Activated CD4-positive, alpha-beta T cell treated with anti-CD3 and anti-CD28 coated beads for 4 hours (primary cell): ENCODE measurements at regions not wholly inside any gene's neighbourhood (a gene's known extent, or its start where the extent isn't known, plus 50 kb on each side); places are given as distances from the start of the nearest gene placed in this dataset.
"Not testable (repeated sequence)": the region's sequence is repeated elsewhere in the genome, so short reads cannot be mapped to it uniquely, and the experiment has no call there.

Experiments used
- DNase-seq, 2 donors: peaks; one replicate each; pipeline ENCODE4 v3.0.0-alpha.2; 2020

DNA sequence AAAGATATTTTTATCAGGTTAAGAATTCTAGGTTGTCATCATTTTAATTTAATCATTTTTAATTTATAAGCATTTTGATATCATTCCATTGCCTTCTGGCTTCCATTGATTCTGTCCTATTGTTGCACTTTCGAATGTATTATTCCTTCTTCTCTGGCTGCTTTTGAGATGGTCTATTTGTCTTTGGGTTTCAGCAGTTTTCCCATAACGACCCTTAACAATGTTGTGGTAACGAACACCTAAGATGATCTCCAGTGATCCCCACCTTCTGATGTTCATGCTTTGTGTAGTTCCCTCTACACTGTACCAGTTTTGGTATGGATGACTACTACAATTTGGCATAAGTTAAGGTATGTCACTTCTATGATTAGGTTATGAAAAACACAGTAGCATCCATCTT, 59.9 kb downstream of the MINAR1 start:
- no peak for DNase-seq

DNA sequence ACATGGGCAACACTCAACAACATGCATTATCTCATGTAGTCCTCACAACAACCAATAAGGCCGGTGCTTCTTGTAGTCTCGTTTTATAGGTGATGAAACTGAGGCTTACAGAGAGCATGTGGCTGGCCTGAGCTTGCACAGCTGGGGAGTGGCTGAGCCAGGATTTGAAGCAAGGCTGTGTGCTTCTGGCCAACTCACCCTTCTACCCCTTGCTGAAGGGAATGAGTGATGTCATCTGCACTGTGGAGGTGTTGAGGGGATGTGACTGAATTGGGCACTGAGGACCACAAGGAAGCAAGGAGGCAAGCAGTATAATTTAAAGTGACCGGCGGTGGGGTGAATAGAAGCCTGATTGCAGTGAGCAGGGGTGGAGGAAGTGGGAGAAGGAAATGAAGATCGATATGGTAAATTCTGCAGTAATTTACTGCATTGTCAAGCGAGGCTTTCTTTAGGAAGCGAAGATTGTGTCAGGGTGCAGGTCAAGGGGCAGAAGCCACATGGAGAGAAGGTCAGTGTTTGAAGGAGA, 62.3 kb downstream of the MINAR1 start:
- no peak for DNase-seq

DNA sequence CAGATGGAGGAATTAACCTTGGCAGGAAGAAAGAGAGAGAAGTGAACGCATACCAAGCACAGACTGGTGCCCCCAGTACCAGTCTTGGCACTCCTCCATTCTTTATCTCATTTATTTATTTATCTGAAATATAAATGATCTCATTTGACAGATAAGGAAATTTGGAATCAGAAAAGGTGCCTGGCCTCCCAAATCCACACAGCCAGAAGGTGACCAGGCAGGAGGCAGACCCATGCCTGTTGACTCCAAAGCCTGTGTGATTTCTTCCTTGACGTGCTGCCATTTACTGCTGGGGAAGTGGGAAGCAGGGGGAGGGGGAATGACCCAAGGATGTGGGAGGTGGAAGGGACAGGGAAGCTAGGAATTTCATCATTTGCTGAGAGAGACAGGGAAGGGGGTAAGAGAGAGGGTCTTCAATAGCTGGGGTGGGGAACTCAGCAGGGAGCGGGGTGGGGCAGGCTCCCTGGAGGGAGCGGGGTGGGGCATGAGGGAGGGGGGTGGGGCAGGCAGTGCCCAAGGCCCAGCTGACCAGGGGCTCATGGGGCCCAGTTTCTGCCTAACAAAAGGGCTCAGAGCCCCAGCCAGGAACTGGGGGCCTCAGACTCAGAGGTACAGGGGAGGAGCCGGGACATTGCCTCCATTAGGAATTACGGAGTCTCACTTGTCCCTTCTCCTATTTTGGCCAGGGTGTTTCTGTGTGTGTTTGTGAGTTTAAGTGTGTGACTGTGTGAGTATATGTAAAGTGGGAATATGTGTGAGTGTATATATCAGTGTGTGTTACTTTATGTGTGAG, 63.0 kb downstream of the MINAR1 start:
- no peak for DNase-seq

DNA sequence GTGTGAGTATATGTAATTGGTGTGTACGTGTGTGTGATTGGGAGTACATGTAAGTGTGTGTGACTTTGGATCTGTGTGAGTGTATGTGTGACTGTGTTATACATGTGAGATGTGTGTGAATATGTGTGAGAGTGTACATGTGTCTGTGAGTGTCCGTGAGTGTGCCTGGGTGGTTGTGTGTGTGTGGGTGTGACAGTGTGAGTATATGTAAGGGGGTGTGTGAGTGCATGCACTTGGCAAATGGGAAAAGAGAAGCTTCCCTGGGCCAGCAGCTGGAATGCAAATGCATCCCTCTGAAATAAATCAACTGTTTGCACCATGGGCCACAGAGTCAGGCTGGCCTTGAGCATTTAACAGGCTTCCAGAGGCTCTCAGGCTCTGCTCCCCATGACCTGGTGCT, 63.6 kb downstream of the MINAR1 start:
- DNase-seq = no peak

DNA sequence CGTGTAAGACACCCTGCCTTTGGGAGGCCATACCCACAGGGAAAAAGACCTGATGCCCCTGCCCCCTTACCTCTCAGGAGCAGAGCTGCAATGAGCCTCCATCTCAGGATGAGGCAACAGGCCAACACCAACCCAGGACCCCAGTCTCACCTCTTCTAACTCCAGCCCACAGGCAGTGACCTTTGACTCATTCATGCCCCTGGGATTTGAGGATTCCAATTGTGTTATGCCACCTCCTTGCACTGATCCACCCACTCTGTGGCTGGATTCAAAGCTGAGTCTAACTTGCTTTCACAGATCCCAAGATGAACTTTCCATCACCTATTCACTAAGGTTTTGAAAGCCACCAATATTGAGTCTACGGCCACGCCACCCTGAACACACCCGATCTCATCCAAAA, 64.7 kb downstream of the MINAR1 start:
- DNase-seq = no peak

DNA sequence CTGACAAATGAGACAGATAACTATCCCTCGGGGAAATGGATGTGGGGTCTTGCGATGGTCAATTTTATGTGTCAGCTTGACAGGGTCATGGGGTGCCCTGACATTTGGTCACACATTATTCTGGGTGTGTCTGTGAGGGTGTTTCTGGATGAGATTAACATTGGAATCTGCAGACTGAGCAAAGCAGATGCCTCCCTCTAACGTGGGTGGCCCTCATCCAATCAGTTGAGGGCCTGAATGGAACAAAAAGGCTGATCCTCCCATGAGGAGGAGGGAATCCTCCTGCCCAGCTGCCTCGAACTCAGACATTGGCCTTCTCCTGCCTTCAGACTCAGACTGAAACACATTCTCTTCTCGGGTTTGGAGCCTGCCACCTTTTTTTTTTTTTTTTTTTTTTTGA, 69.0 kb downstream of the MINAR1 start:
- no peak for DNase-seq

DNA sequence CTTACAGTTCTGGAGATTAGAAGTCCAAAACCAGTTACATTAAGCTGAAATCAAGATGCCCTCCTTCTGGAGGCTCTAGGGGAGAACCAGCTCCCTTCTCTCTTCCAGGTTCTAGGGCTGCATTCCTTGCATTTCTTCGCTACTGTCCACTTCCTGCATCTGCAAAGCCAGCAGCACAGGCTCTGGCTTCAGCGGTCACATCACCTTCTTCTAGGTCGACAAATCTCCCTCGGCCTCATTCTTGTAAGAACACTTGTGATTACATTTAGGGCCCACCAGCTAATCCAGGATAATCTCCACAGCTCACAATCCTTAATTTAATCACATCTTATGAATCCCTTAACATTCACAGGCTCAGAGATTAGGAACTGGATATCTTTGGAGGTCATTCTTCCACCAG, 73.8 kb downstream of the MINAR1 start:
- no peak for DNase-seq

DNA sequence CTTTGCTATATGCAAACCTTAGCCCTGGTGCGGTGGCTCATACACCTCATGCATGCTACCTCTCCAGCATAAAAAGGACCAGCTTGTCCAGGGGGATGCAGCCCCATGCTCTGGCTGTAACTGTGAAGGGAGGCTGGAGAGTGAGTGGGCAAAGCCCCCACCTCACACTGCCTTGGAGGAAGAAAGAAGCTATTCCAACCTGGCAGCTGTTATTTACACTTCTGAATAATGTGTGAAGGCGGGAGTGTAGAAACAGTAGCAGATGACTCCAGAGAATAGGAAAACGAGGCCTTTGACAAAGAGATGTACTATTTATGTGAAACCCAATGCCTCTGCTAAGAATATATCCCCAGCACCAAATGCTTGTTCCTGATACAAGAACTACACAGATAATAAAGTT, 80.7 kb downstream of the MINAR1 start:
- not testable (repeated sequence) for DNase-seq

DNA sequence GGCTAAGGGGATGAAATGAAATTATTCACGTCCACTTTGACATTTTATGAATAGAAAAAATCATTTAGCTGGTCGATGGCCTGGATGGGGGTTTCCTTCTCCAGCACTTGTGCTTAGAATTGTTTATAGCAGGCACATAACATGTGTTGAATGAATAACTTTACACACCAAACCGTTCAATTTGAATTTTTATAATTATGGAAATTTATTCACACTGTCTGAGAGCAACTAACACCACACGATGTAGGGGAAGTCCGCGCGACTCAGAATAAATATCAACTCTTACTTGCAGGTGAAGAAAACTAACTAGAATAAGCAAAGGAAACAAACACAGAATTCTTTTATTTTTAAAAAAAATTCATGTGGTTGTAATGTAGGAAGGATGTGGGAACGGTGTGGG, 81.3 kb downstream of the MINAR1 start:
- DNase-seq = no peak

DNA sequence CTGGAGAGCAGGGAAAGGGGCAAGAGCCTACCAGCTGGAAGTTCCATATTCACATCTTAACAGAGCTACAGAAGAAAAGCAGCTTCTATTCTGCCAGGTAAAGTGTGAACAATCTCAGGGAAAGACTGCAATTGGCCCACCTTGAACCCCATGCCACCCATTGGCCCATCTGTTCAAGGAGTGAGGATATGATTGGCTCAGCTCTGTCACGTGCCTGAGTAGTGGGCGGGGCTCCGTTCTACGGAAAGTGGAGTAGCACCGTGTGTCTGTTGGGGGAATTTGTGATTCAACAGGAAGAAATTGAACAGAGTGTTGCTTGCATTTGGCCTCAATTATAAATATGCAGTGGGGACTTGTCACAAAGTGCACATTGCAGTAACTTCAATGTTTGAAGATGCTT, 81.8 kb downstream of the MINAR1 start:
- DNase-seq = no peak

DNA sequence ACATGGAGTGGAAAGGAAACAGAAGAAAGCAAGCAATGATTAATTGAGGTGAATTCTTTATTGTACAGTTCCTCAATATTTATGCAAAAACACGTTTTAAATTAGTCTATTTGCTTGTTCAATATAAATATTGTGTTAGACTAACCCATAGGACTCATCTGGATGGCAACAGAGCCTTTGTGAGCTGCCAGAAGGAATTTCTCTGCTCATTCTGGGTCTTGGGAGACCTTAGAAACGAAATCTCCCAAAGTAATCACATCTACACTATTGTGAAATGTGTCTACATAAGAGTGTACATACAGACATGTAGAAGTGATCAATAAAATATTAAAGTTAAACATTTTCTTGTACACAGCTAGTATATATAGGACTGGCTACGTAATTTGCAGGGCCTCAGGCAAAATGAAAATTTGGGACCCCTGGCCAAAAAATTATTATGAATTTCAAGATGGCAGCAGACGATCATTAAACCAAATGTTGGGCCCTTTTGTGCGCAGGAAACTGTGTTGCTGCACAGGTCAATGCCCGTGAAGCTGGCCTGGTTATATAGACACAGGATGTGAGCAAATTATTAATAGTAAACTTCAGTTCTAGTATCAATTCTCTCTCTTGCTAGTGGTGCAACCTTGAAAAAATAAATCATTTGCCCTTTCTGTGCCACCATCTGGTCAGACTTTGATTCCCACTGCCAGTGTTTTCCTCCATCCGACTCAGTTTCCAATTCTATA, 83.3 kb downstream of the MINAR1 start:
- no peak for DNase-seq

DNA sequence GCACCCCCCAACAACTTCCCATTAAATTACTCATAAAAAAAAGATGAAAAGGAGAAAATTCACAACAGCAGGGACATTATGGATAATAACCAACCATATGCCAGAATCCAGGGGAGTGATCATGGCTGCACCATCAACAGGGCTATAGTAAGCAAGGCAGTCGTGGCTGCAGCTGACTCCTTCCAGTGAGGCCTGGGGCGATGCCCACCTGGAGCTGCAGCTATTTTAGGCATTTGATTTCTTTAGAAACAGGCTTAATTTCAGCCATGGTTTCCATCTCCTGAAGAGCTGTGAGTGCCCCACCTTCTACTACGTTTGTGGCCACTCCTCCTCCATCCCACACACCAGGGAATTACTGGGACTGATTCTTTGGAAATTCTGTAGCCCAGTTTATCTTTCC, 84.0 kb downstream of the MINAR1 start:
- no peak for DNase-seq

DNA sequence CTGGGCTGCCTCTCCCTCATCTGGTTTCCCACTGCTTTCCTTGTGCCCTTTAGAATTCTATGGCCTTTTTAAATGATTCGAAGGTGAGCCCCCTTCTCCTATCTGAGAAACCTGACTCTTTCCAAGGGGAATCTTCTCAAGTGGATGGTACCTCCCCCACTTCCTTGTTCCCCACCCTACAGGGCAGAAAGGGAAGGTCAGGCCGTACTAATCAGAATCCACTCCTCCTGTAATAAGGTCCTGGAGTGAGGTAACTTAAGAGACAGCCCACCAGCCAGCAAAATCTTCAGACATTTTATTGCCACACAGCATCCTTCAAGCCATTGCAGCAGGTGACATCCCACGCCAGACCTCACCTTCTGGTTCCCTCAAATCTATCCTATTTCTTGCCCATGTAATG, 84.5 kb downstream of the MINAR1 start:
- no peak for DNase-seq

DNA sequence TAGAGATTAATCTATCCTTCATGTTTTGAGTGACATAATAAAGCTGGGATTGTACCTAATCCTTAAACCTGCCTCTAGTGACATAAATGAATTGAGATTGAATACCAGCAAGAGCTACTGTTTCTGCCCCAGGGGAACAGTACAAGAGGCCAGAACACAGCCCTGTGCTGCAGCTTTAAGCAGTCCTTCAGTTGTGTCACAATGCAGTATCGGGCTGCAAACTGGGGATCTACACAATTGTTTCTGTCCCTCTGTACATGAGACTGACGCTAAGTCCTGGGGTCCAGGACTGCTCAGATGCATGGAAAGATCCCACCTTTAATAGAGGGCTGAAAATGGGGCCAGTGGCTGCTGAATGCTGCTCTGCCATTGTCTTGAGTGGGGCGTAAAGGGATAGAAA, 87.5 kb downstream of the MINAR1 start:
- no peak for DNase-seq

DNA sequence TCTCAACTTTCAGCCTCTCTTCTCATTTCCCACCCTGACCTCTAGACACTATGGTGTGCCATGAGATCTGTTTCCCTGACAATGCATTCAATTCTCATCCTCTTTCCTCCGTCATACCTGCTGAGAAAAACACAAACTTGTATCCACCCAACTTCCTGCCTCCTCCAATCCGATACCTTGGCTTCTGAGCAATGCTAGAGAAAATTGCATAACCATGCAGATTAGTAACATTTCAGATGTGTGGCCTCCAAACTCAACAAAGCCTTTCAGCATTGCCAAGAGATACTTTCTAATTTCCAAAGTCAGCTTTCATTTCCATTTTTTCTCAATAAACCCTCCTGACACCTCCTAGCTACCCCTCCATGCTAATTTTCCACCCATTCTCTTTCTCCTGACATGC, 88.5 kb downstream of the MINAR1 start:
- DNase-seq = no peak

DNA sequence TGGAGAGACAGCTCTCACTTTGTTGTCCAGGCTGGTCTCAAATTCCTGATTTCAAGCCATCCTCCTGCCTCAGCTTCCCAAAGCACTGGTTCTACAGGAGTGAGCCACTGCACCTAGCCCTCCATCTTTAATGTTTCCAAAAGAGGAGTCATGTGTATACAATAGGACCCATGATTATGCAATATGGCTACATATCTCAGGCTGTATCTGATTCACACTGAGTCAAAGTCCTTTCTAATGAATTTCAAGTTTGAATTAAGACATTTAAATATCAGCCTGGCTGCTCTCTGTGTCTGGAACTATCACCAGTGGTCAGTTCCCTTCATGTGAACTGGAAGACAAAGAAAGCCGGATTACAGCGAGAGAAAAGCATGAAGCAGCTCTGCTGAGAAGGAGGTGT, 90.5 kb downstream of the MINAR1 start:
- no peak for DNase-seq

DNA sequence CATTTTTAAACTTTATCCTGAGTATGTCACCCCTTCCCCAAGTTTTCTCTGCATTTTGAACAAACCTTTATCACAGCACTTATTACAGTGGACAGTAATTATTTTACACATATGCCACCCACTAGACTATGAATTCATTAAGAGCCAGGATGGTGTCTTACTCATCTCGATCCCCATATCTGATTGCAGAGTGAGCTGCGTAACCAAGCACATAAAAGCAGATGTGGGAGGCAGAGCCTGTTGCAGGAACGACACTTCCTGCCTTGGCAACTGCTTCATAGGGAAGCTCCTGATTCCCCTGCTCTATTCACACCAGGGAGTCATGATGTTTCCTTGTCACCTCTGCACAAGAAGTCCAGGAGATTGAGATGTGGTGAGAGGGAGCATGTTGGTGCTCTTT, 91.1 kb downstream of the MINAR1 start:
- no peak for DNase-seq

DNA sequence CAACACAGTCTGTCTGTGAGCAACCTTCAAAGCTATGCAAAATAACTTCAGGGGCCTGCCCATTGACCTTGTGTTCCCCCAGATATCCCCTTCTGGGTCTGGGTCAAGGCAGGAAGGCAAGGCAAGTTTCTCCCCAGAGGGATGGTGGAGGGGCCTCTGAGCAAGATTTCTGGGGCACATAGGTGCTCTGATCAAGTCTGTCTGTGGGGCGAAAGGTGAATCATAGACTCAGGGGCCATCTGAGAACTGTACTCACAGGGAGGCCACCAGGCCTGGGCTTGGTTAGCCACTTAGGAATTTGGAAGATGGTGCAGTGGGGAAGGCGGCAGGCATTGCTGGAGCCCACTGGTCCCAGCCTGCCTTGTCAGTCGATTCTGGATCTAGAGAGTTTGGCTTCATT, 92.4 kb downstream of the MINAR1 start:
- no peak for DNase-seq

DNA sequence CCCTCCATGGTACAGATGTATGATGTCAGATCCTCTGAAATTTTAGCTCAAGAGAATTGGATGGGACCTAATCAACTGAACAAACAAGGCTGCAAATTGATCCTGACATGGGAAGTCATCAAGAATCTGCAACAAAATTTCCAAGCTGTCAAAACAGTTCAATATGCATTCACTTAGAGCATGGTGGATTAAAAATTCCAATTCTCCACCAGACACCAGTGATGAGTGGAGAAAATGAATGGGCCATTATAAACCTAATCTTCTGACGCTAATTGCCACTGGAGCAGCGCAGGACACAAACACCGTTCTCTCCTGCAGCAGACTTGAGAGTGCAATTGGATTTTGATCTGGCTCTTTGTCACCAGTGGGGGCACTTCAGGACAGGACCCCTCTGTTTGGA, 94.2 kb downstream of the MINAR1 start:
- no peak for DNase-seq

DNA sequence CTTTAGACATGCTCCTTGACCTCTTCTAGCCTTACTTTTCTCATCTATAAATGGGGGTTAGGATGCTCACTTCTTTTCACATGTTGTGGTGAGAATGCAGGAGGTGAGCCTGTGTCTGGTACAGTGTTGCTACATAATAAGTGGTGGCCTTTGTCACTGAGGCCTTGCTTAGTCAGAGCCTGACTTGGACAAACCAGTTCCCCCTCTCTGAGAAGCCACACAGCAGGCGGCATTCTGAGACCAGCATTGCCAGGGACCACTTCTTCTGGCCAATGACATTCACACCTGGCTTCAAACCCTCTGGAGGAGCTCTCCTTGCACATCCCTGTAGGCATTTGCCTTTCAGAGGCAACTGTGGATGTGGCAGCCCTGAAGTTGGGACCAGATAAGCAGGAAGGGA, 95.7 kb downstream of the MINAR1 start:
- DNase-seq = no peak

DNA sequence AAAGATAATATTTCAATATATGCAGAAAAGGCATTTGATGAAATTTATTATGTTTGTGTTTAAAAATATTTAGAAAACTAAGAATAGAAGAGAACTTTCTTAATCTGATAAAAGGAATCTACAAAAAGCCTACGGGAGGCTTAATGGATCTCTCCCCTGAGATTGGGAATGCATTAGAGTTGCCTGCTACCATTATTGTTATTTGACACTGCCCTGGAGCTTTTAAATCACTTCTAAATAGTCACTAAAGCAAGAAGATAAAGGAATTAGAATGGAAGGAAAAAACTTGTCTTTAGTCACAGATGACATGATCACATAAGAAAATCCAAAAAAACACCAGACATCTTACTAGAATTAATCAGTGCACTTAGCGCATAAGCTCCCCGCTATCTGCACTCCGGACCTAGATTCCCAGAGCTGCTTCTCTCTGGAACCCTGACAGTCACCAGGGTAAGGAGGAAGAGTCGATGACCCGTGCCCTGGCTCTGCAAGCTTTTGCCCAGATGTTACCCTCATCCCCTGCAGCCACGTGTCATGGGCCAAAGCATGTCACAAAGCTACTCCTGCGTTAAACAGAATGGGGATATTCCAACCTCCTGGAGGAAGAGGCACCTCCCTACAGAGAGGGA, 97.1 kb downstream of the MINAR1 start:
- no peak for DNase-seq

DNA sequence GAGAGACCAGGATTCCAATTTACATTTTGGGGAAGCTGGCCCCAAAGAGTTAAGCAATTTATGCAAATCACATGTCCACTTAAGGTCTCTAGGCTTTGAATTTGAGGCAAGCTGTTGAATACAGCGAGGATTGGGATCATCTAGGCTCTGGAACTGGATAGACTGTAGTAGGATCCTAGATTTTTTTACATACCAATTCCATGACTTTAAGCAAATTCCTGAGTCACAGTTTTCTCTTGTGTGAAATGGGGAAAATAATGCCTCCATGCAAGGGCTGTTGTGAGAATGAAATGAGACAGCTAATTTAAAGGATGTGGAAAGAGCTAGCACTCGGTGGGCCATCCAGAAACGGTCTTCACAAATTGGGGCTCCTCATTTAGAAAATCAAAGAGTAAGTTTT, 103.4 kb downstream of the MINAR1 start:
- no peak for DNase-seq

DNA sequence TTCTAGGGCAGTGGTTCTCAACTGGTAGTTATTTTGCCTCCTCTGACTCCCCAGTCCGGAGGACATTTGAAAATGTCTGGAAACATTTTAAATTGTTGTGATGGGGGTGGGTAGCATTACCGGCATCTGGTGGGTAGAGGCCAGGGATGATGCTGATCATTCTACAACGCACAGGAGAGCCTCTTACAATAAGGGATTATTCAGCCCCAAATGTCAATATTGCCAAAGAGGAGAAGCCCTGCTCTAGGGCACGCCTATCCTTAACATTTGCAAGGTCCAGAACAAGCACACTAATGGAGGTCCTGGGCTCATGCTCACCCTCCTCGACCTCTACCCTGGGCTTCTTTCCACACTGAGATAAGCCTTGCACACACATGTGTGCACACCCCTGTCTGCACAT, 106.4 kb downstream of the MINAR1 start:
- DNase-seq = no peak

DNA sequence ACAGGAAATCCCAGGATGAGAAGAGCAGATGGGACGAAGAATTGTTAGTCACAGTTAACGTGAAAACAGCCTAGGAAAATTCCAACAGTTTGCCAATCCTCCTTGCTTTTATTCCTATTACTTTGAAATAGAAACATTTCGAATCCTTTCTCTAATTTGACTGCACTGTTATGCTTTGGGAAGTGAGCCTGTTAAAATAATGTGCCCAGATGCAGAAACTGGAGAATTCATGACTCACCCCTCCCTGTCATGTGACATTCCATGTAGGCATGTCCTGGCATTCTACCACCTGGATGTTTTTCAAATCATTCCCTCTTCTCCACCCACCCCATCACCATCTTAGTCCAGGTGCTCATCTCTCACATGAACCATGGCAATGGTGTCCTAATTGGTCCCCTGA, 107.3 kb downstream of the MINAR1 start:
- DNase-seq = no peak
